ENCODE measurements at regions not wholly inside any gene's neighbourhood (a gene's known extent, or its start where the extent isn't known, plus 50 kb on each side); places are given as distances from the start of the nearest gene placed in this dataset.

- Mint-ChIP-seq H3K36me3 (ENCODE audit: low read depth) (no peaks in the 10 kb centered on the region), H3K4me1 (peaks cover 3% of the 10 kb centered on the region; the same call in 1 of the 3 replicates), H3K4me3 (no peak overlapping the region), H3K27ac (no peak overlapping the region), H3K9me3 (no peaks in the 10 kb centered on the region; the same call in 2 of the 3 replicates), H3K27me3 (ENCODE audit: insufficient read depth, low read depth, poor library complexity) (peaks cover 3% of the 10 kb centered on the region)
- TF ChIP-seq POLR2AphosphoS5 (IDR thresholded peaks at IDR 0.05; ENCODE audit: low read depth): no peak
- TF ChIP-seq, protein P1, sequence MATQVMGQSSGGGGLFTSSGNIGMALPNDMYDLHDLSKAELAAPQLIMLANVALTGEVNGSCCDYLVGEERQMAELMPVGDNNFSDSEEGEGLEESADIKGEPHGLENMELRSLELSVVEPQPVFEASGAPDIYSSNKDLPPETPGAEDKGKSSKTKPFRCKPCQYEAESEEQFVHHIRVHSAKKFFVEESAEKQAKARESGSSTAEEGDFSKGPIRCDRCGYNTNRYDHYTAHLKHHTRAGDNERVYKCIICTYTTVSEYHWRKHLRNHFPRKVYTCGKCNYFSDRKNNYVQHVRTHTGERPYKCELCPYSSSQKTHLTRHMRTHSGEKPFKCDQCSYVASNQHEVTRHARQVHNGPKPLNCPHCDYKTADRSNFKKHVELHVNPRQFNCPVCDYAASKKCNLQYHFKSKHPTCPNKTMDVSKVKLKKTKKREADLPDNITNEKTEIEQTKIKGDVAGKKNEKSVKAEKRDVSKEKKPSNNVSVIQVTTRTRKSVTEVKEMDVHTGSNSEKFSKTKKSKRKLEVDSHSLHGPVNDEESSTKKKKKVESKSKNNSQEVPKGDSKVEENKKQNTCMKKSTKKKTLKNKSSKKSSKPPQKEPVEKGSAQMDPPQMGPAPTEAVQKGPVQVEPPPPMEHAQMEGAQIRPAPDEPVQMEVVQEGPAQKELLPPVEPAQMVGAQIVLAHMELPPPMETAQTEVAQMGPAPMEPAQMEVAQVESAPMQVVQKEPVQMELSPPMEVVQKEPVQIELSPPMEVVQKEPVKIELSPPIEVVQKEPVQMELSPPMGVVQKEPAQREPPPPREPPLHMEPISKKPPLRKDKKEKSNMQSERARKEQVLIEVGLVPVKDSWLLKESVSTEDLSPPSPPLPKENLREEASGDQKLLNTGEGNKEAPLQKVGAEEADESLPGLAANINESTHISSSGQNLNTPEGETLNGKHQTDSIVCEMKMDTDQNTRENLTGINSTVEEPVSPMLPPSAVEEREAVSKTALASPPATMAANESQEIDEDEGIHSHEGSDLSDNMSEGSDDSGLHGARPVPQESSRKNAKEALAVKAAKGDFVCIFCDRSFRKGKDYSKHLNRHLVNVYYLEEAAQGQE (IDR thresholded peaks at IDR 0.05; ENCODE audit: unreplicated experiment): no peak
- no peak for TF ChIP-seq EZH2phosphoT487 (IDR thresholded peaks at IDR 0.05; ENCODE audit: unreplicated experiment)
- no peak overlapping the region for H3K4me3 ChIP-seq
- no peak for ATAC-seq
- no peak overlapping the region for H3K27ac ChIP-seq (ENCODE audit: low read depth)
- peaks cover 28% of the 10 kb centered on the region for H3K9me2 ChIP-seq (ENCODE audit: insufficient read depth)
- no peak overlapping the region for H3K4me2 ChIP-seq
- DNase-seq (ENCODE audit: low spot score): no peak
- no peaks in the 10 kb centered on the region for H3F3A ChIP-seq (replicated peaks; ENCODE audit: low read depth)
- no peak overlapping the region for H2AFZ ChIP-seq
- H3K4me1 ChIP-seq (ENCODE audit: insufficient read depth): no peaks in the 10 kb centered on the region
- no peaks in the 10 kb centered on the region for H3K27me3 ChIP-seq (ENCODE audit: insufficient read depth)
- no peaks in the 10 kb centered on the region for H3K79me2 ChIP-seq (replicated peaks; ENCODE audit: insufficient read depth)
- no peaks in the 10 kb centered on the region for H3K36me3 ChIP-seq (ENCODE audit: insufficient read depth)
- no peaks in the 10 kb centered on the region for H4K20me1 ChIP-seq (replicated peaks; ENCODE audit: insufficient read depth)
Measured at GRCh38 chr11:15489281-15489680, 374.6 kb downstream of the INSC start.

- H3K4me2 ChIP-seq: no peak overlapping the region
- H3K4me1 ChIP-seq (ENCODE audit: insufficient read depth): no peaks in the 10 kb centered on the region
- Mint-ChIP-seq H3K27me3 (ENCODE audit: insufficient read depth, low read depth, poor library complexity) (peaks cover 3% of the 10 kb centered on the region), H3K4me1 (peaks cover 3% of the 10 kb centered on the region; the same call in 1 of the 3 replicates), H3K27ac (no peak overlapping the region), H3K36me3 (ENCODE audit: low read depth) (no peaks in the 10 kb centered on the region), H3K4me3 (no peak overlapping the region), H3K9me3 (no peaks in the 10 kb centered on the region; the same call in 2 of the 3 replicates)
- H2AFZ ChIP-seq: no peak overlapping the region
- peaks cover 28% of the 10 kb centered on the region for H3K9me2 ChIP-seq (ENCODE audit: insufficient read depth)
- no peaks in the 10 kb centered on the region for H3K36me3 ChIP-seq (ENCODE audit: insufficient read depth)
- no peak overlapping the region for H3K4me3 ChIP-seq
- no peak overlapping the region for H3K27ac ChIP-seq (ENCODE audit: low read depth)
- H3F3A ChIP-seq (replicated peaks; ENCODE audit: low read depth): no peaks in the 10 kb centered on the region
- ATAC-seq (no peak), DNase-seq (ENCODE audit: low spot score) (no peak)
- no peaks in the 10 kb centered on the region for H3K27me3 ChIP-seq (ENCODE audit: insufficient read depth)
- no peaks in the 10 kb centered on the region for H4K20me1 ChIP-seq (replicated peaks; ENCODE audit: insufficient read depth)
- H3K79me2 ChIP-seq (replicated peaks; ENCODE audit: insufficient read depth): no peaks in the 10 kb centered on the region
- TF ChIP-seq, protein P2, sequence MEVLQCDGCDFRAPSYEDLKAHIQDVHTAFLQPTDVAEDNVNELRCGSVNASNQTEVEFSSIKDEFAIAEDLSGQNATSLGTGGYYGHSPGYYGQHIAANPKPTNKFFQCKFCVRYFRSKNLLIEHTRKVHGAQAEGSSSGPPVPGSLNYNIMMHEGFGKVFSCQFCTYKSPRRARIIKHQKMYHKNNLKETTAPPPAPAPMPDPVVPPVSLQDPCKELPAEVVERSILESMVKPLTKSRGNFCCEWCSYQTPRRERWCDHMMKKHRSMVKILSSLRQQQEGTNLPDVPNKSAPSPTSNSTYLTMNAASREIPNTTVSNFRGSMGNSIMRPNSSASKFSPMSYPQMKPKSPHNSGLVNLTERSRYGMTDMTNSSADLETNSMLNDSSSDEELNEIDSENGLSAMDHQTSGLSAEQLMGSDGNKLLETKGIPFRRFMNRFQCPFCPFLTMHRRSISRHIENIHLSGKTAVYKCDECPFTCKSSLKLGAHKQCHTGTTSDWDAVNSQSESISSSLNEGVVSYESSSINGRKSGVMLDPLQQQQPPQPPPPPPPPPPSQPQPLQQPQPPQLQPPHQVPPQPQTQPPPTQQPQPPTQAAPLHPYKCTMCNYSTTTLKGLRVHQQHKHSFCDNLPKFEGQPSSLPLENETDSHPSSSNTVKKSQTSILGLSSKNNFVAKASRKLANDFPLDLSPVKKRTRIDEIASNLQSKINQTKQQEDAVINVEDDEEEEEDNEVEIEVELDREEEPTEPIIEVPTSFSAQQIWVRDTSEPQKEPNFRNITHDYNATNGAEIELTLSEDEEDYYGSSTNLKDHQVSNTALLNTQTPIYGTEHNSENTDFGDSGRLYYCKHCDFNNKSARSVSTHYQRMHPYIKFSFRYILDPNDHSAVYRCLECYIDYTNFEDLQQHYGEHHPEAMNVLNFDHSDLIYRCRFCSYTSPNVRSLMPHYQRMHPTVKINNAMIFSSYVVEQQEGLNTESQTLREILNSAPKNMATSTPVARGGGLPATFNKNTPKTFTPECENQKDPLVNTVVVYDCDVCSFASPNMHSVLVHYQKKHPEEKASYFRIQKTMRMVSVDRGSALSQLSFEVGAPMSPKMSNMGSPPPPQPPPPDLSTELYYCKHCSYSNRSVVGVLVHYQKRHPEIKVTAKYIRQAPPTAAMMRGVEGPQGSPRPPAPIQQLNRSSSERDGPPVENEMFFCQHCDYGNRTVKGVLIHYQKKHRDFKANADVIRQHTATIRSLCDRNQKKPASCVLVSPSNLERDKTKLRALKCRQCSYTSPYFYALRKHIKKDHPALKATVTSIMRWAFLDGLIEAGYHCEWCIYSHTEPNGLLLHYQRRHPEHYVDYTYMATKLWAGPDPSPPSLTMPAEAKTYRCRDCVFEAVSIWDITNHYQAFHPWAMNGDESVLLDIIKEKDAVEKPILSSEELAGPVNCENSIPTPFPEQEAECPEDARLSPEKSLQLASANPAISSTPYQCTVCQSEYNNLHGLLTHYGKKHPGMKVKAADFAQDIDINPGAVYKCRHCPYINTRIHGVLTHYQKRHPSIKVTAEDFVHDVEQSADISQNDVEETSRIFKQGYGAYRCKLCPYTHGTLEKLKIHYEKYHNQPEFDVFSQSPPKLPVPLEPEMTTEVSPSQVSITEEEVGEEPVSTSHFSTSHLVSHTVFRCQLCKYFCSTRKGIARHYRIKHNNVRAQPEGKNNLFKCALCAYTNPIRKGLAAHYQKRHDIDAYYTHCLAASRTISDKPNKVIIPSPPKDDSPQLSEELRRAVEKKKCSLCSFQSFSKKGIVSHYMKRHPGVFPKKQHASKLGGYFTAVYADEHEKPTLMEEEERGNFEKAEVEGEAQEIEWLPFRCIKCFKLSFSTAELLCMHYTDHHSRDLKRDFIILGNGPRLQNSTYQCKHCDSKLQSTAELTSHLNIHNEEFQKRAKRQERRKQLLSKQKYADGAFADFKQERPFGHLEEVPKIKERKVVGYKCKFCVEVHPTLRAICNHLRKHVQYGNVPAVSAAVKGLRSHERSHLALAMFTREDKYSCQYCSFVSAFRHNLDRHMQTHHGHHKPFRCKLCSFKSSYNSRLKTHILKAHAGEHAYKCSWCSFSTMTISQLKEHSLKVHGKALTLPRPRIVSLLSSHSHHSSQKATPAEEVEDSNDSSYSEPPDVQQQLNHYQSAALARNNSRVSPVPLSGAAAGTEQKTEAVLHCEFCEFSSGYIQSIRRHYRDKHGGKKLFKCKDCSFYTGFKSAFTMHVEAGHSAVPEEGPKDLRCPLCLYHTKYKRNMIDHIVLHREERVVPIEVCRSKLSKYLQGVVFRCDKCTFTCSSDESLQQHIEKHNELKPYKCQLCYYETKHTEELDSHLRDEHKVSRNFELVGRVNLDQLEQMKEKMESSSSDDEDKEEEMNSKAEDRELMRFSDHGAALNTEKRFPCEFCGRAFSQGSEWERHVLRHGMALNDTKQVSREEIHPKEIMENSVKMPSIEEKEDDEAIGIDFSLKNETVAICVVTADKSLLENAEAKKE (CRISPR knock-in tag; IDR thresholded peaks at IDR 0.05): no peak
- no peak for TF ChIP-seq STAT1 (IDR thresholded peaks at IDR 0.05; ENCODE audit: unreplicated experiment)
- TF ChIP-seq ZNF331 (CRISPR knock-in tag; IDR thresholded peaks at IDR 0.05; ENCODE audit: low read depth): no peak
- no peak for TF ChIP-seq JUNB (IDR thresholded peaks at IDR 0.05; ENCODE audit: unreplicated experiment)
- TF ChIP-seq, protein P3, sequence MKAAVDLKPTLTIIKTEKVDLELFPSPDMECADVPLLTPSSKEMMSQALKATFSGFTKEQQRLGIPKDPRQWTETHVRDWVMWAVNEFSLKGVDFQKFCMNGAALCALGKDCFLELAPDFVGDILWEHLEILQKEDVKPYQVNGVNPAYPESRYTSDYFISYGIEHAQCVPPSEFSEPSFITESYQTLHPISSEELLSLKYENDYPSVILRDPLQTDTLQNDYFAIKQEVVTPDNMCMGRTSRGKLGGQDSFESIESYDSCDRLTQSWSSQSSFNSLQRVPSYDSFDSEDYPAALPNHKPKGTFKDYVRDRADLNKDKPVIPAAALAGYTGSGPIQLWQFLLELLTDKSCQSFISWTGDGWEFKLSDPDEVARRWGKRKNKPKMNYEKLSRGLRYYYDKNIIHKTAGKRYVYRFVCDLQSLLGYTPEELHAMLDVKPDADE (IDR thresholded peaks at IDR 0.05): no peak
- TF ChIP-seq EZH2 (IDR thresholded peaks at IDR 0.05; ENCODE audit: low read depth, unreplicated experiment): no peak
- TF ChIP-seq CTCF (conservative IDR thresholded peaks at IDR 0.05; ENCODE audit: low read depth in 2 of 2): no peak
- TF ChIP-seq EZH2phosphoT487 (IDR thresholded peaks at IDR 0.05; ENCODE audit: unreplicated experiment): no peak
Measured at GRCh38 chr11:15490535-15490934, 375.8 kb downstream of the INSC start.
